Activated B cell treated with CpG ODN at 0.5 μM for 24 hours (primary cell): ENCODE measurements at regions not wholly inside any gene's neighbourhood (a gene's known extent, or its start where the extent isn't known, plus 50 kb on each side); places are given as distances from the start of the nearest gene placed in this dataset.
"Not testable (repeated sequence)": the region's sequence is repeated elsewhere in the genome, so short reads cannot be mapped to it uniquely, and the experiment has no call there.

ENCODE experiments used
- ATAC-seq: fragments of 200-7000 bp; cut with Tn5 transposase; one replicate; pipeline ENCODE4 v1.10.0; 2021; ENCODE audit warnings: low read depth, mild to moderate bottlenecking, moderate library complexity
- CTCF ChIA-PET: fragments of 350-600 bp; sonication (Branson Sonifier 250); formaldehyde crosslinking; loops from one replicate; lab custom pipeline; 2021; ENCODE audit warnings: antibody characterized with exemption; lab: Charles Lee
- POLR2A ChIA-PET: fragments of 350-600 bp; sonication (Branson Sonifier 250); formaldehyde crosslinking; loops from one replicate; lab custom pipeline; 2021; ENCODE audit warnings: antibody characterized with exemption; lab: Charles Lee
- DNase-seq: peaks from one replicate; pipeline ENCODE4 v3.0.0; 2022
- H3K27ac Mint-ChIP-seq: one replicate; pipeline ENCODE4 v1.8.0; 2020; ENCODE audit warnings: mixed read lengths
- H3K27me3 Mint-ChIP-seq: one replicate; pipeline ENCODE4 v1.8.0; 2021; ENCODE audit warnings: mixed read lengths
- H3K36me3 Mint-ChIP-seq: one replicate; pipeline ENCODE4 v1.8.0; 2021; ENCODE audit warnings: low read depth, mixed read lengths
- H3K4me1 Mint-ChIP-seq: one replicate; pipeline ENCODE4 v1.8.0; 2021; ENCODE audit warnings: mixed read lengths
- H3K4me3 Mint-ChIP-seq: one replicate; pipeline ENCODE4 v1.8.0; 2020; ENCODE audit warnings: mild to moderate bottlenecking, mixed read lengths
- H3K9me3 Mint-ChIP-seq: one replicate; pipeline ENCODE4 v1.8.0; 2020; ENCODE audit warnings: mixed read lengths
- intact Hi-C: fragments of 100-400 bp; cut with micrococcal nuclease; formaldehyde crosslinking; loops from one replicate; pipeline ENCODE4 v1.15.1; 2024
- TF ChIP-seq, protein P1 (sequence below): fragments of 200-600 bp; IDR thresholded peaks from one replicate; pipeline ENCODE4 v1.8.0; 2022; ENCODE audit warnings: antibody characterized with exemption, mild to moderate bottlenecking

DNA sequence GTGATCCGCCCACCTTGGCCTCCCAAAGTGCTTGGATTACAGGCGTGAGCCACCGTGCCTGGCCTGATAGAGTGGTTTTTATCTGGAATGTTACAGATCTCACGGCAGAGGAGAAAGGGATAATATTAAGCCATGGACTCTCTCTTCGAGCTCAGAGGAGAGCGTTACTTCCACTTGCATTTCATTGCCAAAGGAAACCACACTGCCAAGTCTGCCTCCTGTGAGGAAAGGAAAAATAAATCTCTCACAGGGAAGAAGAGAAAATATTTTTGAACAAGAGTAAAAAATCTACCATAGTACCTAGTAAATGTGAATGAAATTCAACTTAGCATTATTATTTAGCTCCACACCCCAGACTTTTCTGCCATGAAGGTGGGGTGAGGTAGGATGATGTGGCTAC, 319.2 kb upstream of the PRICKLE1 start:
- H3K27ac Mint-ChIP-seq, result no peak overlapping the region
- ChIA-PET CTCF (no interaction called here), POLR2A (no interaction called here)
- H3K4me3 Mint-ChIP-seq, result no peak overlapping the region
- TF ChIP-seq, protein P1, sequence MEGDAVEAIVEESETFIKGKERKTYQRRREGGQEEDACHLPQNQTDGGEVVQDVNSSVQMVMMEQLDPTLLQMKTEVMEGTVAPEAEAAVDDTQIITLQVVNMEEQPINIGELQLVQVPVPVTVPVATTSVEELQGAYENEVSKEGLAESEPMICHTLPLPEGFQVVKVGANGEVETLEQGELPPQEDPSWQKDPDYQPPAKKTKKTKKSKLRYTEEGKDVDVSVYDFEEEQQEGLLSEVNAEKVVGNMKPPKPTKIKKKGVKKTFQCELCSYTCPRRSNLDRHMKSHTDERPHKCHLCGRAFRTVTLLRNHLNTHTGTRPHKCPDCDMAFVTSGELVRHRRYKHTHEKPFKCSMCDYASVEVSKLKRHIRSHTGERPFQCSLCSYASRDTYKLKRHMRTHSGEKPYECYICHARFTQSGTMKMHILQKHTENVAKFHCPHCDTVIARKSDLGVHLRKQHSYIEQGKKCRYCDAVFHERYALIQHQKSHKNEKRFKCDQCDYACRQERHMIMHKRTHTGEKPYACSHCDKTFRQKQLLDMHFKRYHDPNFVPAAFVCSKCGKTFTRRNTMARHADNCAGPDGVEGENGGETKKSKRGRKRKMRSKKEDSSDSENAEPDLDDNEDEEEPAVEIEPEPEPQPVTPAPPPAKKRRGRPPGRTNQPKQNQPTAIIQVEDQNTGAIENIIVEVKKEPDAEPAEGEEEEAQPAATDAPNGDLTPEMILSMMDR, result no peak
- peaks cover 3% of the 10 kb centered on the region for H3K9me3 Mint-ChIP-seq
- H3K36me3 Mint-ChIP-seq, result no peaks in the 10 kb centered on the region
- no peaks in the 10 kb centered on the region for H3K27me3 Mint-ChIP-seq
- no peak for DNase-seq
- ATAC-seq, result no peak
- H3K4me1 Mint-ChIP-seq, result no peaks in the 10 kb centered on the region
- intact Hi-C loops, result no loop called here

DNA sequence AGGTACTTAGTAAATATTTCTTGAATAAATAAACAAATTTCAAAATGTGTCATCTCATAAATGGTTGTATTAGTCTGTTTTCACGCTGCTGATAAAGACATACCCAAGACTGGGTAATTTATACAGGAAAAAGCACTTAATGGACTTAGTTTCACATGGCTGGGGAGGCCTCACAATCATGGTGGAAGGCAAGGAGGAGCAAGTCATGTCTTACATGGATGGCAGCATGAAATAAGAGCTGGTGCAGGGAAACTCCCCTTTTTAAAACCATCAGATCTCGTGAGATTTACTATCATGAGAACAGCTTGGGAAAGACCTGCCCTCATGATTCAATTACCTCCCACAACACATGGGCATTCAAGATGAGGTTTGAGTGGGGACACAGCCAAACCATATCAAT, 317.3 kb upstream of the PRICKLE1 start:
- H3K27ac Mint-ChIP-seq, H3K27me3 Mint-ChIP-seq, CTCF ChIA-PET, H3K36me3 Mint-ChIP-seq, DNase-seq, H3K4me3 Mint-ChIP-seq, intact Hi-C loops, POLR2A ChIA-PET, H3K4me1 Mint-ChIP-seq, H3K9me3 Mint-ChIP-seq, ATAC-seq: not testable (repeated sequence)

DNA sequence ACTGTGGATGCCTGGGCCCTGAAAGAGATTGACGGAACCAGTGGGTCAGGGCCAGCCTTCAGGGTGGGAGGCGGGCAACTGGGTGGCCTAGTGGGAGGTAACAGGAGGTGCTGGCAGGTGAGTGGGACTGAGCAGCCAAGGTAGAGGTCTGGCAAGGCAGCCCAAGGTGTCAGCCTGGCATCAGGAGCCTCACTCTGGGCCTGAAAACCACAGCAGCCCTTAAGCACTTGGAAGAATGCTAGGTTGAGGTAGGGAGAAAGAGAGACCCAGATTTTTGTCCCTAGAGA, 315.8 kb upstream of the PRICKLE1 start:
- Mint-ChIP-seq H3K36me3 (no peaks in the 10 kb centered on the region), H3K9me3 (no peaks in the 10 kb centered on the region), H3K27ac (no peak overlapping the region), H3K4me1 (no peaks in the 10 kb centered on the region), H3K4me3 (no peak overlapping the region), H3K27me3 (no peaks in the 10 kb centered on the region)
- intact Hi-C loops, result no loop called here
- TF ChIP-seq, protein P1, result no peak
- DNase-seq (no peak), ATAC-seq (no peak)
- POLR2A ChIA-PET, result no interaction called here
- CTCF ChIA-PET, result no interaction called here

DNA sequence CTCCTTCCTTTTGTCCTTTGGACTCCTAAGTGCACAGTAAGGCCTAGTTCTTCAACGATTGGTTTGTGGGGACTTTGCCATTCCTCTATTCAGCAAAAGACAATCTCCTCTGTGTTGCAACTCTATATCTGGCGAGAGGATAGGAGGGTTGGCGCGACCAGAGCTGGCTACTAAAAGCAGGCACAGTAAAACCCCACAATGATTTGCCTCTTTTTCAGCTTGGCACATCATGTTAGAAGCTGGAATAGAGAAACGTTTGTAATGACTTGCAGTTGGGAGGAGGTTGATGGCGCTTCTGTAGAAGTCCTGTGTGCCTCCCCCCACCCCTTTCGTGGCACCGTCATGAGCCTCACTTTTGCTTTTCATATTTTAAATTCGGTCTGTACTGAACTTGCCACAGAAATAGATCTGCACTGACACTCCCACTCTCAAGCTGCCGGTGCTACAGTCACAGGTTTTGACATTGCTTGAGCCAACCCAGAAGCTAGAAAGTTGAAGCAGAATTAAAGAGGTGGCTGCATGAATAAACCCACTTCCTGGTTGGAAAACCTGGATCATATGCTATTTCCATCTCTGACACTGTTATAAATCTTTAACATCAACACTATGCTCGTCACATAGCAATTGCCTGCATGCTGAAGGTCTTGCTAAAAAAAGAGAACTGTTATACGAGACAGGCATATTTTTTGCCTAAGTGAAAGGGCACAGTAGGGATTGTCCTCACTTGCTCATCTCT, 315.3 kb upstream of the PRICKLE1 start:
- POLR2A ChIA-PET, result no interaction called here
- H3K4me1 Mint-ChIP-seq, result no peaks in the 10 kb centered on the region
- no peak for DNase-seq
- H3K4me3 Mint-ChIP-seq, result no peak overlapping the region
- H3K36me3 Mint-ChIP-seq, result no peaks in the 10 kb centered on the region
- H3K9me3 Mint-ChIP-seq, result no peaks in the 10 kb centered on the region
- TF ChIP-seq, protein P1, result no peak
- no peaks in the 10 kb centered on the region for H3K27me3 Mint-ChIP-seq
- ATAC-seq, result no peak
- intact Hi-C loops, result no loop called here
- H3K27ac Mint-ChIP-seq, result no peak overlapping the region
- CTCF ChIA-PET, result no interaction called here

DNA sequence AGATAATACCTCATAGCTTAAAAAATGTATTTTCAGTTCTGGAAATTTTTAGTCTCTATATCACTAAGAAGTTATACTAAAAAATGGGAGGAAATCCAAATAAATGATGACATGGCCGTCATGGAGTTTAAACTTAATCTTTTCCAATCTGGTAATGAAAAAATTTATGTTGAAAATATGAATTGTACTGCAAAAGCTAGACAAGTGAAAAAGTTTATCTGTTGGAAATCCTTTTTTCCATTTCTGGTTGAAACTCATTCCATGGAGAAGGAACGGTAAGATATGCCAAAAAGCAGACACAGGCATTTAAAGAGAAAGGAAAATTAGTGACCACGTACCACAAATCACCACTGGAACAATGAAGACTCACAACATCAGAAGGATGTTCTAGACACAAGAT, 314.2 kb upstream of the PRICKLE1 start:
- Mint-ChIP-seq H3K27me3 (no peaks in the 10 kb centered on the region), H3K36me3 (no peaks in the 10 kb centered on the region), H3K9me3 (no peaks in the 10 kb centered on the region), H3K27ac (no peak overlapping the region), H3K4me3 (no peak overlapping the region), H3K4me1 (no peaks in the 10 kb centered on the region)
- ATAC-seq (no peak), DNase-seq (no peak)
- intact Hi-C loops, result no loop called here
- TF ChIP-seq, protein P1, result no peak
- ChIA-PET CTCF (no interaction called here), POLR2A (no interaction called here)

DNA sequence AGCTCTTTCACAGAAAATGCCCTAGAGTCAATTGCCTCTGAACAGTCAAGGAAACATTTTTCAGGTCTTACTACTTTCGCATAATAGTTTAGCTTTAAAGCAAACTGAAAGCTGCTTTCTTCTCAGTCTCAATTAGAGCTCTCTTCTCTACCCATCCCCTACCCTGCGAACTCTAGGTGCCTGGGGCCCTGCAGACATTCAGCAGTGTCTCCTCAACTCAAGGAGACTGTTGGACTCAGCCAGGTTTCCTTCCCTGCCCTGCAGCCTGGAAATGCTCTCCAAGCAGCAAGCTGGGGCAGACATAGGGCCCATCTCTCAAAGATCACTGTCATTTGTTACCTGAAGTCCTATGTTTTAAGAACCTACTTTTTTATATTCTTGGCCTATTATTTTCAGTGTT, 312.5 kb upstream of the PRICKLE1 start:
- Mint-ChIP-seq H3K27me3 (no peaks in the 10 kb centered on the region), H3K4me3 (no peak overlapping the region), H3K4me1 (no peaks in the 10 kb centered on the region), H3K27ac (no peak overlapping the region), H3K36me3 (no peaks in the 10 kb centered on the region), H3K9me3 (no peaks in the 10 kb centered on the region)
- ATAC-seq, result no peak
- intact Hi-C loops, result no loop called here
- TF ChIP-seq, protein P1, result no peak
- ChIA-PET CTCF (no interaction called here), POLR2A (no interaction called here)
- DNase-seq, result no peak
